DMS53 treated with DMSO at 0.1 percent for 48 hours (cell line): ENCODE measurements at regions not wholly inside any gene's neighbourhood (a gene's known extent, or its start where the extent isn't known, plus 50 kb on each side); places are given as distances from the start of the nearest gene placed in this dataset.
"Not testable (repeated sequence)": the region's sequence is repeated elsewhere in the genome, so short reads cannot be mapped to it uniquely, and the experiment has no call there.

Source experiments
- DNase-seq: peaks from one replicate; lab custom pipeline; 2025; ENCODE audit not compliant: unreplicated experiment; lab: John Stamatoyannopoulos, UW

DNA sequence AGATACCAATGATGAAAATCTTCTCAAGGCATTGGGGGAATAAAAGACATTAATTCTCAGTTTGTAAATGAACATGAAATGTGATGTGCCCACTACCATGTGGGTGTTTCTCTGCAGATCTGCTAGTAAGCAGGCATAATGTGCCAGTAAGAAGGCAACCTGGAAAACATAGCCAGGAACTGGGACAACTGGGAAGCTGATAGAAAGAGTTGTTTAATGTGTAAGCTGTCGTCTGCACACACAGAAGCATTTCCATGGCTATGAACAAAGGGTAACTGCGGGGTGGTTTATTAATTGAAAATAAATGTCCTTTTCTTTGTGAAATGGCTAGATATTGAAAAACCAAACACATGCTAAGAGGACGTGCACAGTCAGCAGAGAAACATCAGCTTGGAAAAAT is 52.0 kb downstream of the ZC3H11B start:
- DNase-seq = no peak

DNA sequence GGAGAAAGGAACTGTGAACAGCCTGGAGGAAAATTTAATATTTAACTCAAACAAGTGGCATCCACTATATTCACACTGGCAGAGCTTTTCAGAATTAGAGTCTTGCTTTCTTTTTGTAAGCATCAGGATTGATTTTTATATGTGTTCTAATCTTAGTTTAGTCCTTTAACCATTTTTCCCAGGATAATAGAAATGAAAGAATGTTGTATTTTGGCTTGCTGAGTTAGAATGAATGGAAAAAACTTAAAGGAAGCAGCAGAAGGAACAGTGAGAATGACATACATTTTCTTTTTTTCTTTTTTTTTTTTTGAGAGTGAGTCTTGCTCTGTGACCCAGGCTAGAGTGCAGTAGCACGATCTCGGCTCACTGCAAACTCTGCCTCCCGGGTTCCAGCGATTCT is 53.0 kb downstream of the ZC3H11B start:
- no peak for DNase-seq

- DNase-seq = no peak
These were observed 57.1 kb downstream of the ZC3H11B start for GRCh38 chr1:219555806-219556205.

GRCh38 chr1:219555031-219555692 is 57.7 kb downstream of the ZC3H11B start:
- DNase-seq = no peak

DNA sequence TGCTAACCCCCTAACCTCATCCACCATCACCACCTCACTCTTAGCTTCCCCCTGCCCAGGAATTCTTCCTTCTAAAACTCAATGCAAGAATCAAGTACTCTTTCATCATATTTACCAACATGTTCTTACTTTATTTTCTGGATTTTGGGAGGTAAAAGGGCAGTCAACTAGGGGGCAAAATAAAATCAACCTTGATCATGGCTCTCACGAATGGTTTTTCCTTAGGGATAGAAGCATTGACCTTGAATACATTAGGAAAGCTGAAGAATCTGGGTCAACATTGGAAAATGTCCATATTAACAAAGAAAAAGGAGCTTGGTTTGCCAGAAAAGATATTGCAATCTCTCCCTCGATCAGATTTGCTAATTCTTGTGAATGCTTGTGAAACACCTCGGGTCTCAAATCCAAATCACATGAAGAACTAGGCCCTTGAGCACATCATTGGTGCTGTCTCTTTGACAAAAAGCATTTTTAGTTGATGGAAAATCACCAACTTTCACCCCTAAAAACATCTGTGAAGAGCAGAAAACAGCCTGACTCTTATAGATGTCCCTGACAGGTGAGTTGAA is 58.9 kb downstream of the ZC3H11B start:
- no peak for DNase-seq

- no peak for DNase-seq
These were observed 62.7 kb downstream of the ZC3H11B start for GRCh38 chr1:219550201-219550600.

DNA sequence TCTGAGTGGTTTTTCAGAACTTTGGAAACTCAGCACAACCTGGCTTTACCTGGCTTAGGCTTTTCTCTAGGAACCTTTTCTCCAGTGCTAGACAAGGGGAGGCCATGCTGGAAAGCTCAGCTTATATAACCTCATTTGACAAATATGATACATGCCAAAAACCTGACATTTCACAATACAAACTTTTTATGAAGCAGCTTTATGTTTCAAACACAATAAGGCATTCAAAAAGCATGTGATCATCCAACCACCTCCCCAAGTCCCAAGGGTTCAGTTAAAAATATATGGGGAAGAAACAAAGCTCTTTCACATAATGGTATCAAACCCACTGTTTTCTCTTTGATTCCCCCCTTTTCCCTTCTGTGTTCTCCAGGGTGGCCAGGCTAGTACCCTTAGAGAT is 63.7 kb downstream of the ZC3H11B start:
- DNase-seq = no peak

DNA sequence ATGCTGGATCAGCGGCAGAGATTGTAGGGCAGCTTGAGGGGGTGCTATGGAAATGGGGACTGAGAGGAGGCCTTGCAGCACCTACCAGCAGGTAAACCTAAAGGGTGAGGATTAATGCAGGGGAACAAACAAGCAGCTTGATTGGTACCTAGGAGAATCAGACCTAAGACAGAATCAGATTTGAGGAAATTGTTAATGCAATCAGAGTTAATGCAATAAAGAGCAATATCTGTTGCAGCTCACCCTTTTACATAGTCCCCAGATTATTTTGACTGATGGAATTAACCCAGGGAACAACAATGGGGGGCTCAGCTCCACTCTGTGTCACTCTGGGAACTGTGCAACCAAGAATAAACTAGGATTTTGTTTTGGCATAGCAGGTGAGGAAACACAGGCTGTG is 64.5 kb downstream of the ZC3H11B start:
- DNase-seq = no peak

DNA sequence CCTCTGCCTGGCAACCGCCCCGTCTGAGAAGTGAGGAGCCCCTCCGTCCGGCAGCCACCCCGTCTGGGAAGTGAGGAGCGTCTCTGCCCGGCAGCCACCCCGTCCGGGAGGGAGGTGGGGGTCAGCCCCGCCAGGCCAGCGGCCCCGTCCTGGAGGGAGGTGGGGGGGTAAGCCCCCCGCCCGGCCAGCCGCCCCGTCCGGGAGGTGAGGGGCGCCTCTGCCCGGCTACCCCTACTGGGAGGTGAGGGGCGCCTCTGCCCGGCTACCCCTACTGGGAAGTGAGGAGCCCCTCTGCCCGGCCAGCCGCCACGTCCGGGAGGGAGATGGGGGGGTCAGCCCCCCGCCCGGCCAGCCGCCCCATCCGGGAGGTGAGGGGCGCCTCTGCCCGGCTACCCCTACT is 67.1 kb downstream of the ZC3H11B start:
- DNase-seq = not testable (repeated sequence)

DNA sequence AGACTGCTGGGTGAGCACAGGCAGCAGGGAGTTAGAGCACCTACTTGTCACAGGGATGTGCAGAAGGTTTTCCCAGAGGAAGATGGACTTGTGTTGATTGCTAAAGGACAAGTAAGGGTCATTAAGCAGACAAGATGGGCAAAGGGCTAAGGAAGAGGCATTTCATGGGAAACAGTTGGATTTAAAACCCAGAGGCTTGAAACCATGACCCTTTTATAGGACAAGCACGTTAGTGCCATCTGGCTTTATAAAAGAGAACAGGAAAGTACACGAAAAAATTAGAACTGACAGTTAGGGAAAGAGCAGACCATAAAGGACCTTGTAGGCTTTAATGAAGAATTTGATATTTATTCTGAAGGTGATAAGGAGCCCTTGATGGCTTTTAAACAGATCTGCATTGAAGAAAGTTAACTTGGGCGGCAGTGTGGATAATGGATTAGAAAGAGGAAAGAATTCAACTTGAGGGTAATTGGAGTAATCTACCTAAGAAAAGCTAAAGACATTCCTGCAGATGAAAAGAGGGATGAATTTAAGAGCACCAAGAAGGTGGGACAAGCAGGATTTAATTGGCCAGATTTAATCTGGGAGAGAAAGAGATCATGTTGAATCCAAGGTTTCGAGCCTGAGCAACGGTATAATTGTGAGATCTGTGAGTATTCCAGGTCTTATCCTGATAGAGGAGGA is 68.6 kb downstream of the ZC3H11B start:
- DNase-seq = no peak

DNA sequence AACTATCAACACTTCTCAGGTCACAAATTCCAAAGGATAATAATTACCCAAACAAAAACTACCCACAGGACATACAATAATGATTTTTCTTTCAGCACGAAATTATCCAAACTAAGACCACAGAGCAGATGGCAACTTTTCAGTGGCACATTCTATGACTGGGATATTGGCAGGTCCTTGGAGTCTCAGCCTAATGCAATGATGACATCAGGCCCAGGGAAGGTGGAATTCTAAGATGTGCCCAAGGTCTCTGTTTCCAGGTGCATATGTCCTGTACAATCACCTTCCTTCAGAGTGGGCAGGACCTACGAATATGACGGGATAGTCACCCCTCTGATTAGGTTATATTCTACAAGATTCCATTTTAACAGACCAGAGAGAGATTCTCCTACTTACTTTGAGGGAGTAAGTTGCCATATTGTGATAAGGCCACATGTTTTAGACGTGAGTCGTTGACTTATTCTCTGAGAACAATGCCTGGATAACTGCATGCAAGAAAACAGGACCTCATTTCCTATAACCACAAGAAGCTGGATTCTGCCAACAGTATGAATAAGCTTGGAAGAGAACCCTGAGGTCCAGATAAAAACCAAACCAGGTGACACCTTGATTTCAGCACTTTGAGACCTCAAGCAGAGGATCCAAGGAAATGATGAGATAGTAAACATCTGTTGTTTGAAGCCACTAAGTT is 69.9 kb downstream of the ZC3H11B start:
- DNase-seq = no peak

GRCh38 chr1:219541946-219542345 is 71.0 kb downstream of the ZC3H11B start:
- DNase-seq = no peak

GRCh38 chr1:219539645-219540254 is 73.2 kb downstream of the ZC3H11B start:
- no peak for DNase-seq

DNA sequence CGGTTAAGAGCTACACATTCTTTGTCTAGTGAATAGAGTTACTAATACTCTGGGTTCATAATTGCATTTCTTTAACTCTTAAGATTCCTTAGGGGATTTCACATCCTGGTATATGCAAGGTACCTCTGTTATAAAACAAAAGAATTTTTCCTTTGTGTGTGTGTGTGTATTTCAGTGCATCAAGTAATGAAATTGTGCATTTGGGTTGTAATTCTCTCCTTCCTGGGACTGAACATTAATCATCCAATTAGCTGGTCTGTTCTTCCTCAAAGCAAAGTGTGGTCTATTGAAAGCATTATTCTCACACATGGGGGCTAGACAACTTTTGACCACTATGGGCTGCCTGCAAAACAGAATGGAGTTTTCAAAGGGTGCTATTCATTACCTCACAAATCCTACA is 74.0 kb downstream of the ZC3H11B start:
- DNase-seq = no peak

- DNase-seq = no peak
These were observed 75.7 kb downstream of the ZC3H11B start for GRCh38 chr1:219537223-219537631.

GRCh38 chr1:219536038-219536437 is 76.9 kb downstream of the ZC3H11B start:
- no peak for DNase-seq

GRCh38 chr1:219534991-219535390 is 77.9 kb downstream of the ZC3H11B start:
- no peak for DNase-seq

GRCh38 chr1:219533280-219533679 is 79.6 kb downstream of the ZC3H11B start:
- no peak for DNase-seq

- no peak for DNase-seq
These were observed 83.8 kb downstream of the ZC3H11B start for GRCh38 chr1:219529116-219529515.

- no peak for DNase-seq
These were observed 84.3 kb downstream of the ZC3H11B start for GRCh38 chr1:219528633-219529032.

- no peak for DNase-seq
These were observed 84.9 kb downstream of the ZC3H11B start for GRCh38 chr1:219527994-219528393.

- no peak for DNase-seq
These were observed 86.8 kb downstream of the ZC3H11B start for GRCh38 chr1:219526074-219526473.
